Transverse colon (tissue), 4 donors: ENCODE measurements at regions not wholly inside any gene's neighbourhood (a gene's known extent, or its start where the extent isn't known, plus 50 kb on each side); places are given as distances from the start of the nearest gene placed in this dataset.

Source experiments
- DNase-seq: peaks from one replicate; pipeline ENCODE4 v3.0.0-alpha.2; 2019
- H3K27ac ChIP-seq, 4 donors: fragments of 200-600 bp; sonication (generic); 2 replicates each; pipeline ENCODE4 v1.5.1; 2016 to 2018; ENCODE audit warnings: inconsistent platforms in 4 of 4
- H3K27me3 ChIP-seq: fragments of 200-600 bp; sonication (generic); 2 replicates; pipeline ENCODE4 v1.5.1; 2017; ENCODE audit warnings: inconsistent platforms
- H3K36me3 ChIP-seq, 4 donors: fragments of 200-600 bp; sonication (generic); 2 replicates each; pipeline ENCODE4 v1.5.1; 2017 to 2019; ENCODE audit warnings: inconsistent platforms in 4 of 4
- H3K4me1 ChIP-seq, 4 donors: fragments of 200-600 bp; sonication (generic); 2 replicates each; pipeline ENCODE4 v1.5.1; 2017 to 2020; ENCODE audit warnings: inconsistent platforms in 4 of 4
- H3K4me3 ChIP-seq, 4 donors: fragments of 200-600 bp; sonication (generic); 1 replicate in 1 of 4; 2 replicates in 3 of 4; pipeline versions ENCODE4 v1.5.1 to v1.6.1; 2017 to 2019; ENCODE audit warnings: inconsistent platforms in 4 of 4
- H3K9me3 ChIP-seq, 2 donors: fragments of 200-600 bp; sonication (generic); 2 replicates each; pipeline ENCODE4 v1.5.1; 2017 to 2019; ENCODE audit warnings: inconsistent platforms in 2 of 2
- CTCF ChIP-seq, 5 experiments: fragments of 200-600 bp in 3 of 5; fragments of 450-650 bp in 2 of 5; sonication (generic) in 3 of 5; IDR thresholded peaks; 1 replicate in 2 of 5; 2 replicates in 3 of 5; pipeline ENCODE4 v1.5.1; 2016 to 2017; ENCODE audit warnings: antibody characterized with exemption in 5 of 5, inconsistent platforms in 3 of 5, mild to moderate bottlenecking in 2 of 5, moderate library complexity in 1 of 5
- EP300 ChIP-seq: sonication (generic); formaldehyde crosslinking; IDR thresholded peaks from one replicate; pipeline ENCODE4 v1.6.1; 2017; ENCODE audit warnings: antibody characterized with exemption, low read depth
- POLR2A ChIP-seq: fragments of 450-650 bp; IDR thresholded peaks from one replicate; pipeline ENCODE4 v1.6.1; 2016; ENCODE audit warnings: antibody characterized with exemption, mild to moderate bottlenecking, moderate library complexity
- POLR2AphosphoS5 ChIP-seq, 3 donors: sonication (generic); formaldehyde crosslinking; IDR thresholded peaks; one replicate each; pipeline ENCODE4 v1.6.1; 2016; ENCODE audit warnings: antibody characterized with exemption in 3 of 3
- WGBS, 2 donors: methylation state at CpG; one replicate each; pipeline ENCODE4 v1.1.5; 2018; ENCODE audit warnings: low coverage in 1 of 2; 5-methylcytosine and 5-hydroxymethylcytosine counted together
- in situ Hi-C, 4 donors: fragments of 200-750 bp; cut with MboI; loops; one replicate each; pipeline versions ENCODE4 v1.15.0 to v1.15.1; 2017; ENCODE audit warnings: low sequenced_read_pairs in 3 of 4, low pct_ligation_motif_present in 1 of 4, low pct_unique_long_range_greater_than_20kb in 1 of 4
- intact Hi-C: fragments of 100-400 bp; cut with DNase I; formaldehyde crosslinking; loops from one replicate; pipeline ENCODE4 v1.15.1; 2023; ENCODE audit warnings: low total_unique reads

GRCh38 chr20:3349786-3350185 is 57.7 kb downstream of the DNAAF9 start:
- Histone ChIP-seq H3K9me3 (no peaks in the 10 kb centered on the region), H3K27me3 (no peaks in the 10 kb centered on the region), H3K4me3 (no peak overlapping the region), H3K27ac (no peak overlapping the region), H3K4me1 (no peaks in the 10 kb centered on the region), H3K36me3 (no peaks in the 10 kb centered on the region)
- no peak for TF ChIP-seq CTCF (IDR thresholded peaks at IDR 0.05)
- TF ChIP-seq EP300, result no peak
- no peak for TF ChIP-seq POLR2AphosphoS5 (IDR thresholded peaks at IDR 0.05)
- TF ChIP-seq POLR2A, result no peak
- 83 to 90% methylated on average over 2 of the region's 2 CpGs for WGBS, 2 donors
- intact Hi-C loops, result no loop called here
- in situ Hi-C loops, result no loop called here
- no peak for DNase-seq

GRCh38 chr20:3342766-3343165 is 64.7 kb downstream of the DNAAF9 start:
- intact Hi-C loops (no loop called here), in situ Hi-C loops (no loop called here)

GRCh38 chr20:3340443-3340842 is 67.0 kb downstream of the DNAAF9 start:
- DNase-seq, result peak; percentile 32
- Histone ChIP-seq H3K9me3 (no peaks in the 10 kb centered on the region), H3K27ac (no peak overlapping the region), H3K27me3 (peaks cover 4% of the 10 kb centered on the region), H3K36me3 (no peaks in the 10 kb centered on the region), H3K4me3 (no peak overlapping the region), H3K4me1 (no peaks in the 10 kb centered on the region)
- intact Hi-C loops, result no loop called here
- WGBS, 2 donors, result 67 to 71% methylated on average over 5 to 9 of the region's 9 CpGs
- in situ Hi-C loops, result no loop called here
- TF ChIP-seq EP300, result no peak
- TF ChIP-seq POLR2AphosphoS5 (IDR thresholded peaks at IDR 0.05), result no peak
- no peak for TF ChIP-seq POLR2A
- no peak for TF ChIP-seq CTCF (IDR thresholded peaks at IDR 0.05)

More at GRCh38 chr20:3342766-3343165, 64.7 kb downstream of the DNAAF9 start:
- Histone ChIP-seq H3K4me1 (no peaks in the 10 kb centered on the region), H3K36me3 (no peaks in the 10 kb centered on the region), H3K27ac (no peak overlapping the region), H3K9me3 (no peaks in the 10 kb centered on the region), H3K27me3 (peaks cover 4% of the 10 kb centered on the region), H3K4me3 (no peak overlapping the region)
- WGBS, 2 donors, result 73% methylated on average over 3 of the region's 3 CpGs; no CpG with 5 or more reads in 1 of the 2 donors
- no peak for DNase-seq
- TF ChIP-seq CTCF (IDR thresholded peaks at IDR 0.05) (no peak), POLR2AphosphoS5 (IDR thresholded peaks at IDR 0.05) (no peak), POLR2A (no peak), EP300 (no peak)

- in situ Hi-C loops (no loop called here), intact Hi-C loops (no loop called here)
- no peak overlapping the region for H3K27ac ChIP-seq
- TF ChIP-seq POLR2AphosphoS5 (IDR thresholded peaks at IDR 0.05) (no peak), POLR2A (no peak), EP300 (no peak), CTCF (IDR thresholded peaks at IDR 0.05) (no peak)
- no peak for DNase-seq
- H3K4me3 ChIP-seq, result no peak overlapping the region
- peaks cover 4% of the 10 kb centered on the region for H3K27me3 ChIP-seq
- H3K9me3 ChIP-seq, result no peaks in the 10 kb centered on the region
- H3K36me3 ChIP-seq, result no peaks in the 10 kb centered on the region
- no peaks in the 10 kb centered on the region for H3K4me1 ChIP-seq
- WGBS, 2 donors, result 100% methylated on average over 1 of the region's 1 CpG
Observed at GRCh38 chr20:3339571-3339970, 67.9 kb downstream of the DNAAF9 start.
